NCI-H1417 treated with DMSO at 0.1 percent for 48 hours (cell line): ENCODE measurements at regions not wholly inside any gene's neighbourhood (a gene's known extent, or its start where the extent isn't known, plus 50 kb on each side); places are given as distances from the start of the nearest gene placed in this dataset.

ENCODE experiments used
- DNase-seq: peaks from one replicate; lab custom pipeline; 2025; lab: John Stamatoyannopoulos, UW

DNA sequence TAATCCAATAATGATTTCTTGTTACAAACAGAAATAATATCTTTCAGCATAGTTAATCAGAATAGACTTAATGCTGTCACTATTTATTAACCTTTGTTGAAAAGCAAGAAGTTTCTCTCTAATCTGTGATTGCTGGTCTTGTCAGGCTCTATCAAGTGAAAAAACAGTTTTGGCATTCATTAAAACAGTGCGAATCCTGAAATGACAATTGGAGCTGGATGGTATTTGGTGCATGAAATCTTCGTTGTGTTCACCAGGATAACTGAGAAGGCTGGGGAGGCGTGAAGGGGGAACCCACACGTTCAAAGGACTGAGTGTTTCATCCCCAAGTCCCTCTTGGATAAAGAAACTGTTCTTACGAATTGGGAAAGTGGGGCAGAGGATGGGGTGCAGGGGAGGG lies 190.2 kb upstream of the MYL2 start:
- DNase-seq, result no peak

DNA sequence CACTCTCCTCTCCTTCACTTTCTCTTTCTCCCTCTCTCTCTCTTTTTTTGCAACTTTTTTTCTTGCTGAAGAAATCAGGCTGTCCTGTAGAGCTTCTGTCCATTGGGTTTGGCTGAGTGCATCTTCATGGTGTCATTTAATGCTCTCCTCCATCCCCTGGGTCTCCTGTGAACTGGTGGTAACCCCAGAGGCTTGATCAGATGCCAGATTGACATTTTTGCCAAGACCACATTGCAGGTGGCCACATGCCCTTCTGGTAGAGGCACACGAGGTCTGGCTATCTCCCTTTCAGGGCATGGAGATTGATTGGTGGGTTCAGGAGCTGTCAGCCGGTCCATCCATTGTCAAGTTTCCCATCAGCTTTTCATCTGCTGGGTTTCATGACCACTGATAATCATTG lies 188.3 kb upstream of the MYL2 start:
- no peak for DNase-seq

DNA sequence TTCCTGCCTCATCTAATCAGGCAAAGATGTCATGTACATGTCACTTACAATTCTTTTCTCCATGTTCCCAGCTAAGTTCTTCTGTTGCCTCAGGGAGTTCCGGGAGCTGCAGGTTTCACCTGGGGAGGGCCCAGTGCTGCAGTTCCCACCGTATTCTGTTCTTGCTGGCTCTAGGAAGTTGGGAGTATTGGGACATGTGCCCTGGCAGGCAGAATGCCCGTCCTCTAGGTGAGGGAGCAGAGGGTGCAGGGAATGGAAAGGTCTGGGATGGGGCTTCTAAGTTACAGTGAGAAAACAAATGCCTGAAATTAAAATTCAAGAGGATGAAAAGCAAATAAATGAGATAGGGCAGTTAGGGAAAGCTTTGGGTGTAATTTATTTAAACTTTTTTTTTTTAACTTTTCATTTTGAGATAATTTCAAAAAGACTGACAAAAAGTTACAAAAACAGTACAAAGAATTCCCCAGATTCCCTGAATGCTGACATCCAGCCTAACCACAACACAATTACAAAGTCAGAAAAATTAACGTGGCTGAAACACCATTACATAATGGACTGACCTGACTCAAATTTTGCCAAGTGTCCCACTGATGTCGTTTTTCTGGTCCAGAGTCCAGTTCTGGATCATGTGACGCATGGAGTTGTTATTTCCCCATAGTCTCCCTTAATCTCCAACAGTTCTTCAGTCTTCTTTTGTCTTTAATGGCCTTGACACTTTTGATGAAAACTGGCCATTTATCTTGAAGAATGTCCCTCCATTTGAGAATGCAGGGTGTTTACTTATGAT lies 187.2 kb upstream of the MYL2 start:
- no peak for DNase-seq

DNA sequence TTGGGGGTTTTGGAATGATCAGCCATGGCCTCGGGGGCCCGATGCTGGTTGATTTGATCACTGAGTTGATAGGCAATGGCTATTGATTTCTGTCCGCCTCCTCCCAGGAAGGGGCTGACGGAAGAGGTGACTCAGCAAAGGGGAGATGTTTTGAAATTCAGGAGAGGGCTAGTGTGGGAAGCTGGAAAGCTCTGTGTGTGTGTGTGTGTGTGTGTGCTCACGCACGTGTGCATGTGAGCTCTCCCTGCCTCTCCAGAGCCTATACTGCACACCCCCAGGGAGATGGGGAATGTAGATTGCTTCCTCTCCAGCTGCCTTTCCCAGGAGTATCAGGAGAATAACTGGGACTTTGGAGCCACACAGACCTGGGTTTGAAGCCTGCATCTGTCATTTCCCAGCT lies 184.9 kb upstream of the MYL2 start:
- DNase-seq, result no peak

DNA sequence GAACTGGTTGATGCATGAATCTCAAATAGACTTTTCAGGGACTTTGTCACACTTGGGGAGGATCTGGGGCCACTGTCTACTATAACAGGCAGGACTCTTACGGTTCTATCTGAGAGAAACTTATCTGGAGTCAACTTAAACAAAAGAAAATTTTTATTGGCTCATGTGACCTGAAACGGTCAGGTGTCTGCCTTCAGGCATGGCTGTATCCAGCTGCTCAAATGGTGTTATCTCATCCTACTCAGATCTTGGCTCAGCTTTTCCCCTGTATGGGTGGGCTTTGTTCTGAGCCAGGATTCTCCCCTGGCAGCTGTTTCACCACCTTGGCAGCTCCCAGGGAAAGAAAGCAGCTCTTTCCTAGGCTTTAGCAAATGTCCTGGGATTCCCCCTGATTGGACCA lies 183.2 kb upstream of the MYL2 start:
- no peak for DNase-seq

DNA sequence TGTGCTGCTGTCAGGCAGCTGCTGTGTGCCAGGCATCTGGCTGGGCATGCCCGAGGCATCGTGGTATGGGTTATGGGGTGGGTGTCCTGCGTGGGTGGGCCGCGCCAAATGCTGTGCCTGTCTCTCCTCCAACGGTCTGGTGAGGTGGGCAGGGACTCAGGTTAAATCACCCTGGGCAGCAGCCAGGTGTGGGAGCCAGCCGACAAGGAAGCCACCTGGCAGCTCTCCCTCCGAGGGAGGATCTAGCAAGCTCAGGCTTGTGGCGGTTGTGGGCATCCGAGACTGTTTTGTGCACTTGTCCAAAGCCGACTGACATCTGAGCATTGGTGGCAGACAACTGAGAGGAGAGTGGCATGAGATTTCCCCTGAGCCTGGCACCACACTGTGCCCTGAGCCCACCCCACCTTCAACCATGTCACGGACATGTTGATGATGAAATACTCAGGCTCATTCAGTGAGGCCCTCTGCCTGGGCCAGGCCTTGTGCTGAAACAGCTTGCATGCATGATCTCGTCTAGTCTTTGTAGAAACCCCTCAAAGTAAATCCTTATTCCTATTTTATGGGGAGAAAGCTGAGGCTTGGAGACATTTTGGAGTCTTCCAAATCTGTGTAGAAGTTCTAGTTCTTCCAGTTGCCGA lies 181.8 kb upstream of the MYL2 start:
- DNase-seq, result no peak

DNA sequence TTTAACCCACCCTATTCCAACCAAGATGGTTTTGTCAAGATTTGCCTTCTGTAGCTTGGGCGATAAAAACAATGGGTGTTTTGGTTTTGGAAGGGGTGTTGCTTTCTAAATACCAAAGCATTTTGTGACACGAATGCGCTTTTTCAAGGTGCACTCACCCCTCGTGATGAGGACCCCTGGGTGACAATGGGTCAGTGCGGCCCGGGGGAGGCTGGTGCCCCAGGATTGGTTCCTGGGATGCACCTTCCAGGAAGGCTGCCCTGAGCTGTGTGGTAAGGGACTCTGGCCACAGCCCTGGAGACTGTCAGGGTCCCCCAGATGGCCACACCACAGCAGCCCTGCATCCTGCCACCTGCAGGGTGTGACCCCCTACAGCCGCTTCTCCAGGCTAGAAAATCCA lies 180.6 kb upstream of the MYL2 start:
- no peak for DNase-seq

DNA sequence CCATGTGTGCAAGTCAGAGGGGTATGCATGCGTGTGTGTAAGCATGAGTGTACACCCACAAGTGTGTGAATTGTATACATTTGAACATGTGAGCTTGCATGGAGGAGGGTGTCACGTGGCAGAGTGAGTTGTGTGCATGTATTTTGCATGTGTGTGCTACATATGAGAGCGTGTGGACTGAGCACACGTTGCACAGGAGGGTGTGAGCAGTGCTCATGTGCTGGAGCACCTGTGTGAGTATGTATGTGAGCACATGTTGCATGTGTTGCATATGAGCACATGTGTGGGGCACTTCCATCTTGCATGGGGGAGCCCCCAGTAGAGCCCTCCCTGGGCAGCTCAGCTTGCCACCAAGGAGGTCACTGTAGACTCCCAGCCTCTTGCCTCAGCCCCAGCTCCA lies 180.2 kb upstream of the MYL2 start:
- no peak for DNase-seq

DNA sequence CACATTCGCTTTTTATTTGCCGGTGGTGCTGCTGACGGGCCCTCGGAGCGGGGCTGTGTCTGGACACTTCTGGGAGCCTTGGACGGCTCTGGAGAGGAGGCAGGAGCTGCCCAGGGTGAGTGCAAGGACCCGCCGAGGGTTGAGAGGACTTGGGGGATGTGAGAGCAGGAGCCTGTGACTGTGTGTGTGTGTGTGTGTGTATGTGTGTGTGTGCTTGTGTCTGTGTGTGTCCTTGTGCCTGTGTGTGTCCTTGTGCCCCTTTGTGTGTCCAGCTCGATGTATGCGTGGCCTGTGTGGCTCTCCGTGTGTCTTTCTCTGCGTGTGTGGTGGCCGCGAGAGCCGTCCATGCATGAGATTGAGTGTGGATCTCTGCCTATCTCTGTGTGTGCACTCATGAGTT lies 179.6 kb upstream of the MYL2 start:
- DNase-seq, result no peak

DNA sequence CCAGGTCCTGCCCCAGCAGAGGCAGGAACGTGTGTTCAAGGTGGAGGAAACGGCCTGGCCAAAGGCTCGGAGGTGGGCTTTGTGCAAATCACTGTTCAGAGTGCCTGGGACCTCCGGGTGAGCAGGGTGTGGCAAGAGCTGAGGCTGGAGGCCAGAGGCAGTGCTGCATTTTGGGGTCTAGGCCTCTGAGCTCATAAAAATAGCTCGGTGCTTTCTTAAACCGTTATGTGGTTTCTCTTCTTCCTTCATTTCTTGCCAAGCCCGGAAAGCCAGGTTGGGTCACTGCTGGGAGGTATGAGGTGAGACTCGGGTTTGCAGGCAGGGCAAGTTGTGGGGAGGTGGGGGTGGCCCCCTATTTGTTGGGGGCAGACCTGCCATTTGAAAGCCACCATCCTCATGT lies 178.8 kb upstream of the MYL2 start:
- no peak for DNase-seq

DNA sequence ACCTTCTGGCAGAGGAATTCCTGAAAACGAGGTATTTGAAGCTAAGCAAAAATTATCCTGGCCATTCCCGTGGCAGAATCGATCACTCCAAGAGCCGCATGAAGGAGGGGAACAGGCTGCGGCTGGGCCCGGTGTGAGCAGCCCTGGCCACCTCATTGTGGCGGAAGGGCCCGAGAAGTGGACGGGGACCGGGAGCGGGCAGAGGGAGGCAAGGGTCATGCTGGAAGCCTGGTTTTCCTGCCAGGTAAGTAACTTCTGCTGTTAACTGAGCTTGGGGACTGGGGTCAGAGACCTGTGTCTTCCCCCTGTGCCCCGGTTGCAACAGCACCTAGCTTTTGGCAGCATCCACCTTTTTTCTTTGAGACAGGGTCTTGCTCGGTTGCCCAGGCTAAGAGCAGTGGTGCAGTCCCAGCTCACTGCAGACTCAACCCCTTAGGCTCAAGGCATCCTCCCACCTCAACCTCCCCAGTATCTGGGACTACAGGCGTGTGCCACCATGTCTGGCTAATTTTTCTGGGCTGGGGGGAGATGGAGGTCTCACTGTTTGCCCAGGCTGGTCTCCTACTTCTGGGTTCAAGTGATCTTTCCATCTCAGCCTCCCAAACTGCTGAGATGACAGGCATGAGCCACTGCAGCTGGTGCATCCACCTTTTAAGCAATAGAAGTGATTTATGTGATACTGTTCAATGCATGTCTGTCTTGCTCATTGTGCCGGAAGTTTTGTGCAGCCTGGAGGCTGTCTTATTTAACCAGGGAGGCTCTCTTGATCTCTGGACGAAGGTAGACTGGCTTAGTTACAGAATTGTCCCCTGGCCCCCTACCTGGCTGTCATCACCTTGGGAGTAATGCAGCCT lies 174.0 kb upstream of the MYL2 start:
- DNase-seq, result no peak

DNA sequence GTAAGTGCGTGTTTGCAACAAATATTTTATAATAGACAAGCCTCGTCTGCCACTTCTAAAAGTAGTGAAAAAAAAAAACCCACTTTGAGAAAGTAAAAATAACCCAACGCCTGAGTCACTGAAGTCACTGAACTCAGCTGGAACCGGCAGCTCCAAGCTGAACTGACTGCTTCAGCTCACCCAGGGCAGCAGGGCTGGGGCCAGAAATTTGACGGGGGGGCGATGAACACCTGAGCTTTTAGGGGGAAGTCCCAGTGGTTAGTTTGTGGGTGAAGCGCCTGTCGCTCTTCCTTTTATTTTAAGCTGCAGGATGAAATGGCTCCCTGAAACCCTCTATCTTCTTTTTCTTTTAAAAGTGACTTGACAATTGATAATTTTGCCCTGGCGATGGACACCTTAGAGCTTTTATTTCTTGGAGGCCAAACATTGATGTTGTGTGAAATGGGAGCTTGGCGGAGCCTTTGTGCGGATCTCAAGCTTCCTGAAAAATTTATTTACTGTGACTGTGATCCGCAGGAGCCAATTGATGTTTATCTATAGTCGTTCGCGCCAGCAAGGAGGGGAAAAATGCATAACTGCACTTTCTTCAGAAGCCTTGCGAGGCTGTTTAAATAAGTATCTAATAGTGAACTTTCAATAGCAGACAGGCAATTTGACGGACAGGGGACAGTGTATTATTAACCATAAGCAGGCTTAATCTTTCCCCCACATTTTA lies 173.2 kb upstream of the MYL2 start:
- DNase-seq, result no peak

DNA sequence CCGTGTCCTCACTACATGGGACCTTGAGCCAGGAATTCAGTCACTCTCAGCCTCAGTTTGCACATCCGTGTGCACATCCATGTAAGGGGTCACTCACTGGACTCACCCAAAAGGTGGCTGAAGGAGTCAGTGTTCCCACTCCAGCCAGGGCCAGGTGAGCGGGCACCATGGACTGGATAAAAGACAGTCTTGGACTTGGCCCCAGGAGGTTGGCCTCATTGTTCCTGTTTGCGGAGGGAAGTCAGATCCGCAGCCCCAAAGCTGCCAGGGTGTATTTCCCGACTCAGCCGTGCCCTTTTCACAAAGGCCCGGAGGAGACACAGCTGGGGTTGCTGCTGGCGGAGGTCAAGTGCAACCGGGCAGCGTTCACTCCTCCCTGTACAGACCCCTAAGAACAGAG lies 170.7 kb upstream of the MYL2 start:
- no peak for DNase-seq

DNA sequence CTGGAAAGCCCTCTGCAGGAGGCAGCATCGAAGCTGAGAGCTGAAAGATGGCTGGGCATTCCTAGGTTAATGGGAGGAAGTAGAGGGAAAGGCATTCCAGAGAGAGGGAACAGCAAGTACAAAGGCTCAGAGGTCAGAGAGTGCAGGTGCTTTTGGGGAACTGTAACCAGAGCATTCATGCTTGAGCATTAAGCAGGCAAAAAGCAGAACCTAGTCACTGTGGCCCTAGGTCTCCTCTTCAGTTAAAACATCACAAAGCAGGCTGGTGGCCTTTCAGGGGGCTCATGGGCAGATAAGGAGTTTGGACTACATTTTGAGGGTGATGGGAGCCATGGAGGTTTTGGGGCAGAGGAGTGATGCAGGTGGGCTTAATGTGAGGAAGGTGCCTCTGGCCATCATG lies 169.2 kb upstream of the MYL2 start:
- no peak for DNase-seq

DNA sequence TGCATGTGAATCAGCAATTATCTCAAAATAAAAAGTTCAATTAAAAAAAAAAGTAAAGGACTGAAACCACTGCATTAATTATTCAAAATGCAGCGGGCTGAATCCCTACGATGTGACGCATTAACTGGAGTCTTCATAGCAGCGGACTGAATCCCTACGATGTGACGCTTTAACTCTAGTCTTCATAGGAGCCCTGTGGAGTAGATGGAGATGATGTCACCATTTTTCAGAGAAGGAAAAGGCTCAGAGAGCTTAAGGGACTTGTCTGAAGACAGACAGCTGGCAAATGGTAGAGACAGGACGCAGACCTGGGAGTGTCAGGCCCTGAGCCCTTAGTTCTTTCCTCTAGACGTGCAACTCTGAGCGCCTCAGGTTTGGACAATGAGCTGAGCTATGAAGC lies 168.0 kb upstream of the MYL2 start:
- DNase-seq, result no peak

DNA sequence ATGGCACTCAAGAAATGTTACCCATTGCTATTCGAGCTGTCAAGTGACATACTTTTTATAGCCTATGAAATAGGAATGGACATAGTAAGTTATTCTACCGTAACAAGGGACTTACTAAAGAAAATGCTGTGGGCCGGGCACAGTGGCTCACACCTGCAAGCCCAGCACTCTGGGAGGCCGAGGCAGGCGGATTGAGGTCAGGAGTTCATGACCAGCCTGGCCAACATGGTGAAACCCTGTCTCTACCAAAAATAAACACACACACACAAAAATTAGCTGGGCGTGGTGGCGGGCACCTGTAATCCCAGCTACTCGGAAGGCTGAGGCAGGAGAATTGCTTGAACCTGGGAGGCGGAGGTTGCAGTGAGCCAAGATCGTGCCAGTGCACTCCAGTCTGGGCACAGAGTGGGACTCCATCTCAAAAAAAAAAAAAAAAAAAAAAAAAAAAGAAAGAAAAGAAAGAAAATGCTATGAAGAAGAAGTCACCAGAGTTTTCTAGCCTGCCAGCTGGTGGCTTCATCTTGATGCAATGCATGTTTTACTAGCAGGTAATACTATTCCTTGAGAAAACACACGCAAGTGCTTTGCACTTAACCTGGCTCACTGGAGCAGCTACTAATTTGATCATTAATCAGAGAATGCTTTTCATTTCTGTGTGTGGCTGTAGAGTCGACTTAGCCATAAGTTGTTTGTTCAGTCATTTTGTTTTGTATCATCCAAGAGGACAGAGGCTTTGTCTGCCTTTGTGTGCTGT lies 166.7 kb upstream of the MYL2 start:
- no peak for DNase-seq

DNA sequence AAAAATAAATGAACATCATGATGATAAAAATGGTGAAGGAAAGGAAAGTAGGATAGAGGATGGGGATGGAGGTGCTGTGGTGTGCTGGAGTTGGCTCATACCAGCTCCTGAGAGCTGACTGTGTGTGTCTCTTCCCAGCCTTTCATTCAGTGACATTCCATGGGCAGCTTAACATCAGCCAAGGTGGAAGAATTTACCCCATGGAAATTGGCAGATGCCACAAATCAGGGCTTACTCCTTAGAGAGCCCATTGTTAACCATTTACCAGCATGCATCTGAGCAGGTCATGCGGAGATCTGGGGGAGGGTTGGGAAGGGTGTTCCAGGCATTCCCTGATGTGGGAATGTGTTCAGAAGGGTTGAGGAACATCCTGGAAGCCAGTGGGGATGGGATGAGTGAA lies 164.7 kb upstream of the MYL2 start:
- no peak for DNase-seq

DNA sequence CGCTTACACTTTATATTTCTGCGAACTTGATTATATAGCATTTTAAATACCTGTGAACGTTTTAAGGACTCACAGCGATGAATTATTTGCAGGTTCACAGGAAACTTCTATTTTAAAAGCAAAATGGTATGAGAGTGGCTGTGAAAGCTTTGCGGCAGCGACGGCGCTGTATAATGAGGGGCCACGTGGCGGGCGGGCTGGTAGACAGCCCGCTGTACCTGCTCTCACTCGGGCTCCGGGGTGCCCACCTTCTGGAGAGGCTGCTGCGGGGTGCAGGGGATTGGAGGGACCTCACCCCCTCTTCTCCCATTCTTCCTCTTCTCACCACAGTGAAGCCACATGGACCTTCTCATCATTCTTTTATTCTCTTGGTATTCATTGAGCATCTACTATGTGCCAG lies 164.2 kb upstream of the MYL2 start:
- no peak for DNase-seq

DNA sequence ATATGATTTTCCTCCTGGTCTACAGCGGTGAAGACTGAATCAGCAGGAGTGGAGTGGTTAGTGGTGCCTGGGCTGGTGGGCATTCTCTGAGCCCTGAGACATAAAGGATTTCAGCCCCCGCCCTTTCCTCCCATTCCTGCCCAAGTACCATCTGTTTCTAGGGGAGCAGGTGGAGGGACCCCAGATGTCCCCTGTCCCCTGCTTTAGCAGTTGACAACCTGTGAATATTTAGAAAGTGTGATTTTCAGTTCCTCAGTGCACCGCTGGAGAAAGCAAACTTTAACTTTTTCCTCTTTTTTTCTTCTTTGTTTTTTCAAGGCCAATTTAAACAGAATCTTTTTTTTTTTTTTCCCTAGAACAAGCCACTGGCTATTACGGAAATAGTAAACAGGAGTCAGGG lies 163.8 kb upstream of the MYL2 start:
- DNase-seq, result no peak

DNA sequence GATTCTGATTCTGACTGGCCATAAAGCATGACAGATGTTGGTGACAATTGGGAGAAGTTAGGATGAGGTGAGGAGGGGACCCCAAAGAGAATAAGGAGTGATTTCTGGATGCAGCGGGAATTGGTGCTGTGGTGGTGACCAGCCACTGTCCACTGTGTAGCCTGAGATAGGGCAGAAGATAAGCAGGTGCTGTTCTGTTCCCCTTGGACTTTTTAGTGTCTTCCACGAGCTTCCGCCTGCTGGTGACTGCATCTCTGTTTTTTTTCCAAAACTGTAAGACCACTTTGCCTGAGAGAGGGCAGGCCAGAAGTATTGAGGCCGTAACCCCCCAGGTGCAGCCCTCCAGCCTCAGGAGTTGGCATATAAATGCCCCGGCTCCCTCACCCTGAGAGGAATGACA lies 161.2 kb upstream of the MYL2 start:
- DNase-seq, result no peak

DNA sequence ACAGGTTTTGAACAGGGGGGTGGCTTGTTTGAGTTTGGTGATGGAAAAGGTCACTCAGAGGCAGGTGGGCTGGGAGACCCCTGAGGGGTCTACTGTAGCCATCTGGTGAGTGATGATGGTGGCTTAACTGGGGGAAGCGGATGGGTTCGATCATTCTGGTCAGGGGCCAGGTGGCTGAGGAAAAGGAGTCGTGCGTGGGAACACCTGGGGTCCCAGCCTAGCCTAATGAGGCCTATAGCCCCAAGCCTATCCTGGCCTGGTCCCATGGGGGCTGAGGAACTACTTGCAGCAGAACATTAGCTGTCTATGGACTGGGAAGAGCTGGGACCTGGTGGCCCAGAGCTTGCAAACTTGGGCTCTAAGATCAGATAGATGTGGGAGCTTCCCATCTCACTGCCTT lies 158.4 kb upstream of the MYL2 start:
- no peak for DNase-seq
